Suprapubic skin (tissue), 4 donors: ENCODE measurements at regions not wholly inside any gene's neighbourhood (a gene's known extent, or its start where the extent isn't known, plus 50 kb on each side); places are given as distances from the start of the nearest gene placed in this dataset.

Experiments used
- POLR2A ChIP-seq, 2 donors: fragments of 450-650 bp; IDR thresholded peaks; one replicate each; pipeline ENCODE4 v1.6.1; 2017; ENCODE audit warnings: antibody characterized with exemption in 2 of 2, mild to moderate bottlenecking in 2 of 2, moderate library complexity in 2 of 2
- POLR2AphosphoS5 ChIP-seq, 3 donors: sonication (generic); formaldehyde crosslinking; IDR thresholded peaks; one replicate each; pipeline ENCODE4 v1.6.1; 2017; ENCODE audit warnings: antibody characterized with exemption in 3 of 3

DNA sequence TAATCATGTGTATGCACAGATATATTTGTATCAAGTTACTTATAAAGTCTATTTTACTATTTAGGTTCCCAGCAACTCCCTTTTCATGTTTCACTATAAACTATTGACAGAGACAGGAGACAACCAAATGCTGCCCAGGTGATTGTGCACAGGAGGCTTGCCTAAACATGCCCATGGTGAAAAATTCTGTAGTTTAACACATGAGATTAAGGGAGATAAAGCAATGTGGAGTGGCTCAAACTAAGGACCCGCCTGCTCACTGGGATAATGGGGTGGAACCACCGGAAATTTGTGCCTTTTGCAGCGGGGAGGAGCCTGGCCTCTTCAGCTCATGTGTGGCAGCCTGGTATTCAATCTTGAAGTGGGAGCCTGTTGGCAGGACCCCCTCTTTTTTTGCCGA is 459.5 kb upstream of the CNTN5 start:
- TF ChIP-seq POLR2AphosphoS5 (IDR thresholded peaks at IDR 0.05) (no peak), POLR2A (IDR thresholded peaks at IDR 0.05) (no peak)
